ENCODE measurements at regions not wholly inside any gene's neighbourhood (a gene's known extent, or its start where the extent isn't known, plus 50 kb on each side); places are given as distances from the start of the nearest gene placed in this dataset.

DNA sequence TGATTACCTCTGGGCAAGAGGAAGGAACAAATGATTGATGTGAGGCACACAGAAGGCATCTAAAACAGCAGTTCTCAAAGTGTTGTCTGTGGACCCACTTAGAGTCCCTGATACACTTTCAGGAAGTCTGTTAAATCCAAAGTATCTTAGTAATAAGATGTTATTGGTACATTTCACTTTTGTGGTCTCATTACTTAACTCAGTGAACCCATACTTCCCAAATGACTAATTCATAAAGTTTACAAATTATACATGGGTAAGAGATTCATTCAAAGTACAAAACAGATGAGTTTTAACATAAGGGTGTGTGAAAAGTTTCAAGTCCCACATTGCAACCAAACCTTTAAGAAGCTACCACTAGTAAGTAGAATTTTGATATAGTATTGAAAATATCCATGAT lies 440.5 kb downstream of the NUP35 start:
- H3K4me1 ChIP-seq (ENCODE audit: control extremely low read depth in 1 of 4, control insufficient read depth in 4 of 4, insufficient read depth in 4 of 4, low read length in 3 of 4), result no peaks in the 10 kb centered on the region
- no peaks in the 10 kb centered on the region for H3K36me3 ChIP-seq (ENCODE audit: control insufficient read depth in 4 of 4, insufficient read depth in 4 of 4, low read length in 3 of 4)
- no peak for DNase-seq
- no peak overlapping the region for H3K27ac ChIP-seq (ENCODE audit: insufficient read depth in 1 of 2, low read depth in 1 of 2, low read length in 2 of 2, poor library complexity in 1 of 2, severe bottlenecking in 2 of 2)
- H3K27me3 ChIP-seq (replicated peaks in 2 of 5; ENCODE audit: control insufficient read depth in 4 of 5, insufficient read depth in 5 of 5, low read length in 4 of 5), result no peaks in the 10 kb centered on the region
- POLR2A ChIA-PET, result no interaction called here
- no peaks in the 10 kb centered on the region for H3K9me3 ChIP-seq (ENCODE audit: control extremely low read depth in 1 of 5, control insufficient read depth in 4 of 5, insufficient read depth in 2 of 5, low read depth in 1 of 5, low read length in 4 of 5)
- no peak overlapping the region for H3K4me3 ChIP-seq (ENCODE audit: control insufficient read depth in 1 of 7, extremely low read depth in 1 of 7, insufficient read depth in 4 of 7, low read depth in 2 of 7, low read length in 6 of 7)
- CTCF ChIA-PET, result no interaction called here

DNA sequence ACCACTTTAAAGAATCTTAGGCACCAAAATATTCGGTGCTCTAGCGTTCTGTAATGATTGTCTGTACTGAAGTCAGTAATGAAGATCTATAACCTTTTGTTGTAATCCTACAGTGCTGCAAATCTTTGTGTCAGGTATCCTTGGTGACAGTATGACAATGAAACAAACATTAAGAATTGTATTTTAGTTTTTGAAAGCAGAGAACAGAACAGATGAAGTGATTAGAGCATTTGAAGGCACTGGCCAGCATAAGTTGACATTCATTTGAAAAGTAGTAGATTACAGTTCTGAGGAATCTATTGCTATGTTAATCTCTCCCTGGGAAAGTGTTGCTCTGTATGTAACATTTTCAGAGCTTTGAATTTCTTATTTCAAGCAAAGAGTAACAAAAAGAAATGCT lies 451.2 kb downstream of the NUP35 start:
- WGBS (ENCODE audit: insufficient coverage), result 83% methylated on average over 2 of the region's 2 CpGs
- CTCF ChIA-PET, result no interaction called here

DNA sequence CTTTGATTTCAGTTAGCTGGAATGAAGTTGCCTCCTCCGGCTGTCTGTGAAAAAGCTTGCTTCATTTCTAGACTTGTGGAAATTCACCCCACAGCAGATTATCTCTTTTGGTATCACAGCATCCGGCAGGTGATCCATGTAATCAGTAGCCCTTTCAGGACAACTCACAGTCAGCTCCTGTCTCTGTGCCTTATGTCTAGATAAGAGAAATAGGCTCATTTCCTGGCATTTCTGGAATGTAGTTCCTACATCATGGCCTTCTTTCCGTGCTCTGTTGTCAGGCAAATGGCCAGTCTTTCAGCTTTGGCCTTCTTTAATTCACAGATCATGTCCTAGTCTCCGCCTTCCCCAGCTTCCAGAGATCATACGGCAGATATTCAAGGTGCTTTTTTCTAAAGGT lies 455.4 kb downstream of the NUP35 start:
- ChIA-PET POLR2A (interaction anchor here (0.6 kb wide), 1 partner anchor 28 kb away, joined by 10 read pairs; no protein-coding TSS in a partner anchor), CTCF (no interaction called here)
- no peak for DNase-seq
- no peaks in the 10 kb centered on the region for H3K27me3 ChIP-seq (replicated peaks in 2 of 5; ENCODE audit: control insufficient read depth in 4 of 5, insufficient read depth in 5 of 5, low read length in 4 of 5)
- no peak overlapping the region for H3K4me3 ChIP-seq (ENCODE audit: control insufficient read depth in 1 of 7, extremely low read depth in 1 of 7, insufficient read depth in 4 of 7, low read depth in 2 of 7, low read length in 6 of 7)
- H3K9me3 ChIP-seq (ENCODE audit: control extremely low read depth in 1 of 5, control insufficient read depth in 4 of 5, insufficient read depth in 2 of 5, low read depth in 1 of 5, low read length in 4 of 5), result peaks cover 0 to 4% (median 0%) of the 10 kb centered on the region in 5 experiments
- WGBS (ENCODE audit: insufficient coverage), result 80% methylated on average over 5 of the region's 5 CpGs
- H3K4me1 ChIP-seq (ENCODE audit: control extremely low read depth in 1 of 4, control insufficient read depth in 4 of 4, insufficient read depth in 4 of 4, low read length in 3 of 4), result no peaks in the 10 kb centered on the region
- H3K36me3 ChIP-seq (ENCODE audit: control insufficient read depth in 4 of 4, insufficient read depth in 4 of 4, low read length in 3 of 4), result no peaks in the 10 kb centered on the region
- H3K27ac ChIP-seq (ENCODE audit: insufficient read depth in 1 of 2, low read depth in 1 of 2, low read length in 2 of 2, poor library complexity in 1 of 2, severe bottlenecking in 2 of 2), result no peak overlapping the region

More for the DNA sequence above, 451.2 kb downstream of the NUP35 start:
- DNase-seq, result no peak
- Histone ChIP-seq H3K27me3 (replicated peaks in 2 of 5; ENCODE audit: control insufficient read depth in 4 of 5, insufficient read depth in 5 of 5, low read length in 4 of 5) (no peaks in the 10 kb centered on the region), H3K27ac (ENCODE audit: insufficient read depth in 1 of 2, low read depth in 1 of 2, low read length in 2 of 2, poor library complexity in 1 of 2, severe bottlenecking in 2 of 2) (no peak overlapping the region), H3K4me3 (ENCODE audit: control insufficient read depth in 1 of 7, extremely low read depth in 1 of 7, insufficient read depth in 4 of 7, low read depth in 2 of 7, low read length in 6 of 7) (no peak overlapping the region), H3K4me1 (ENCODE audit: control extremely low read depth in 1 of 4, control insufficient read depth in 4 of 4, insufficient read depth in 4 of 4, low read length in 3 of 4) (no peaks in the 10 kb centered on the region), H3K9me3 (ENCODE audit: control extremely low read depth in 1 of 5, control insufficient read depth in 4 of 5, insufficient read depth in 2 of 5, low read depth in 1 of 5, low read length in 4 of 5) (peaks cover 0 to 3% (median 0%) of the 10 kb centered on the region in 5 experiments), H3K36me3 (ENCODE audit: control insufficient read depth in 4 of 4, insufficient read depth in 4 of 4, low read length in 3 of 4) (no peaks in the 10 kb centered on the region)
- POLR2A ChIA-PET, result no interaction called here

DNA sequence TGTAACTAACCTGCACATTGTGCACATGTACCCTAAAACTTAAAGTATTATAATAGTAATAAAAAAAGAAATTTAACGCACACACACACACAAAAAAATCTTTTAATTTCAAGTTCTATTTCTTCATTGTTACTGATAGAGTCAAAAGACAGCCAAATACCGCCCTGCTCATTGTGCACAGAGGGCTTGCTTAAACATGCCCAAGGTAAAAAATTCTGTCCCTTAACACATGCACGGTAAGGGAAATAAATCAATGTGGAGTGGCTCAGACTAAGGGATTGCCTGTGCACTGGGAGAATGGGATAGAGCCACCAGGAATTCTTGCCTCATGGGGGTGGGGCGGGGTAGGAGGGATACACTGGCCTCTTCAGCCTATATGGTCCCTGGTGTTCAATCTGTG lies 468.0 kb downstream of the NUP35 start:
- H3K27ac ChIP-seq (ENCODE audit: insufficient read depth in 1 of 2, low read depth in 1 of 2, low read length in 2 of 2, poor library complexity in 1 of 2, severe bottlenecking in 2 of 2), result no peak overlapping the region
- no peaks in the 10 kb centered on the region for H3K27me3 ChIP-seq (replicated peaks in 2 of 5; ENCODE audit: control insufficient read depth in 4 of 5, insufficient read depth in 5 of 5, low read length in 4 of 5)
- DNase-seq, result no peak
- ChIA-PET CTCF (no interaction called here), POLR2A (no interaction called here)
- H3K4me3 ChIP-seq (ENCODE audit: control insufficient read depth in 1 of 7, extremely low read depth in 1 of 7, insufficient read depth in 4 of 7, low read depth in 2 of 7, low read length in 6 of 7), result no peak overlapping the region
- no peaks in the 10 kb centered on the region for H3K9me3 ChIP-seq (ENCODE audit: control extremely low read depth in 1 of 5, control insufficient read depth in 4 of 5, insufficient read depth in 2 of 5, low read depth in 1 of 5, low read length in 4 of 5)
- WGBS (ENCODE audit: insufficient coverage), result 92% methylated on average over 2 of the region's 4 CpGs
- no peaks in the 10 kb centered on the region for H3K4me1 ChIP-seq (ENCODE audit: control extremely low read depth in 1 of 4, control insufficient read depth in 4 of 4, insufficient read depth in 4 of 4, low read length in 3 of 4)
- H3K36me3 ChIP-seq (ENCODE audit: control insufficient read depth in 4 of 4, insufficient read depth in 4 of 4, low read length in 3 of 4), result no peaks in the 10 kb centered on the region

DNA sequence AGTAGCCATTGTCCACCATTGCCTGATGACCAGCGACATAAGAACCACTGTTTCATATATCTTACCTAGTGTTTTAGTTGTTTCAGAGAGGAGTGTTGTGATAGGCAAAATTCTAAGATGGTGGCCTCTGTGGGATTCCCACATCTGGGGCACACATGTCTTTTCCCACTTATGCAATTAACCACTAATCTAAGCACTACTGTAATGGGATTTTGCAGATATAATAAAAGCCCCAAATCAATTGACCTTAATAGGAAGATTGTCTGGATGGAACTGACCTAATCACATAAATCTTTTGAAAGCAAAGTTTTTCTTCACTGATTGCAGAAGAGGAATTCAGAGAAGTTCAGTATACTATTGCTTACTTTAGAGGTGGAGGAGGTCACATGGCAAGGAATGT lies 469.9 kb downstream of the NUP35 start:
- WGBS (ENCODE audit: insufficient coverage), result no CpG with 5 or more reads among the region's 1 CpG
- H3K4me3 ChIP-seq (ENCODE audit: control insufficient read depth in 1 of 7, extremely low read depth in 1 of 7, insufficient read depth in 4 of 7, low read depth in 2 of 7, low read length in 6 of 7), result no peak overlapping the region
- H3K27me3 ChIP-seq (replicated peaks in 2 of 5; ENCODE audit: control insufficient read depth in 4 of 5, insufficient read depth in 5 of 5, low read length in 4 of 5), result no peaks in the 10 kb centered on the region
- no peaks in the 10 kb centered on the region for H3K4me1 ChIP-seq (ENCODE audit: control extremely low read depth in 1 of 4, control insufficient read depth in 4 of 4, insufficient read depth in 4 of 4, low read length in 3 of 4)
- H3K27ac ChIP-seq (ENCODE audit: insufficient read depth in 1 of 2, low read depth in 1 of 2, low read length in 2 of 2, poor library complexity in 1 of 2, severe bottlenecking in 2 of 2), result no peak overlapping the region
- POLR2A ChIA-PET, result no interaction called here
- CTCF ChIA-PET, result no interaction called here
- H3K36me3 ChIP-seq (ENCODE audit: control insufficient read depth in 4 of 4, insufficient read depth in 4 of 4, low read length in 3 of 4), result no peaks in the 10 kb centered on the region
- no peak for DNase-seq
- no peaks in the 10 kb centered on the region for H3K9me3 ChIP-seq (ENCODE audit: control extremely low read depth in 1 of 5, control insufficient read depth in 4 of 5, insufficient read depth in 2 of 5, low read depth in 1 of 5, low read length in 4 of 5)

DNA sequence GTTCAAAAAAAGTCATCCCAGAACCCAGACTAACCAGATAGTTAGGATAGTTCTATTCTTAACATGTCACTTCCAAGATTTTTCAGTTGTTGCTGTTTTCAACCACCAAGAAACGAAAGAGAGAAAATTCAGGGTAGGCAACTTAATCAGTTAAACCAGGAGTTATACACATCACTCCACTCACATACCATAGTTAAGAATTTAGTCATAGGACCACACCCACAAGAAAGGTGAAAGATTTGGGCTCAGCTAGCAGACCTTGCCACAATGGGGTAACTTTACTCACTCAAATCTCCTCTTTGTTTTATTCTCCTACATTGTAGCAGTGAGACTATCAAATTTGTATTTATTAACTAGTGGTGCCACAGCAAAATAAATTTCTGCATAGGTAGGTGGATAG lies 473.6 kb downstream of the NUP35 start:
- ChIA-PET POLR2A (no interaction called here), CTCF (no interaction called here)
- no peaks in the 10 kb centered on the region for H3K27me3 ChIP-seq (replicated peaks in 2 of 5; ENCODE audit: control insufficient read depth in 4 of 5, insufficient read depth in 5 of 5, low read length in 4 of 5)
- H3K9me3 ChIP-seq (ENCODE audit: control extremely low read depth in 1 of 5, control insufficient read depth in 4 of 5, insufficient read depth in 2 of 5, low read depth in 1 of 5, low read length in 4 of 5), result no peaks in the 10 kb centered on the region
- H3K27ac ChIP-seq (ENCODE audit: insufficient read depth in 1 of 2, low read depth in 1 of 2, low read length in 2 of 2, poor library complexity in 1 of 2, severe bottlenecking in 2 of 2), result no peak overlapping the region
- no peak for DNase-seq
- no peaks in the 10 kb centered on the region for H3K36me3 ChIP-seq (ENCODE audit: control insufficient read depth in 4 of 4, insufficient read depth in 4 of 4, low read length in 3 of 4)
- no peak overlapping the region for H3K4me3 ChIP-seq (ENCODE audit: control insufficient read depth in 1 of 7, extremely low read depth in 1 of 7, insufficient read depth in 4 of 7, low read depth in 2 of 7, low read length in 6 of 7)
- no peaks in the 10 kb centered on the region for H3K4me1 ChIP-seq (ENCODE audit: control extremely low read depth in 1 of 4, control insufficient read depth in 4 of 4, insufficient read depth in 4 of 4, low read length in 3 of 4)
- WGBS (ENCODE audit: insufficient coverage), result 100% methylated on average over 1 of the region's 1 CpG

DNA sequence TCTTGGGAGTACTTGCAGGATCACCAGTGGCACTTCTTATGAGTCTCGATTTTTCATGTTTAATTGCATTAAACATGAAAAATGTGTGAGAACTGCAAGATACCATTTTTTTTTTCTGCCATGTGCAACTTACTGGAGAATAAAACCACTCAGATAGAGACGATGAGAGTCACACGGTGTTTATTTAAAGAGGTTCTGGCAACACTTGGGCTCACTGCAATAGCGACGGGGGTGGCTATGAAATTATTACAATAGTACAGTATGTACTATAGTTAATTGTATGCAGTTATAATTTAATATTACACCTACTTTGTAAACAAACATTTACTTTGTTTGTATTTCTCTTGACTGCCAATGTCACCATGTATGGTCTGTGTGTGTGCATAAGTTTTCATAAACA lies 479.8 kb downstream of the NUP35 start:
- Histone ChIP-seq H3K9me3 (ENCODE audit: control extremely low read depth in 1 of 5, control insufficient read depth in 4 of 5, insufficient read depth in 2 of 5, low read depth in 1 of 5, low read length in 4 of 5) (no peaks in the 10 kb centered on the region), H3K27ac (ENCODE audit: insufficient read depth in 1 of 2, low read depth in 1 of 2, low read length in 2 of 2, poor library complexity in 1 of 2, severe bottlenecking in 2 of 2) (no peak overlapping the region), H3K27me3 (replicated peaks in 2 of 5; ENCODE audit: control insufficient read depth in 4 of 5, insufficient read depth in 5 of 5, low read length in 4 of 5) (no peaks in the 10 kb centered on the region), H3K36me3 (ENCODE audit: control insufficient read depth in 4 of 4, insufficient read depth in 4 of 4, low read length in 3 of 4) (no peaks in the 10 kb centered on the region), H3K4me1 (ENCODE audit: control extremely low read depth in 1 of 4, control insufficient read depth in 4 of 4, insufficient read depth in 4 of 4, low read length in 3 of 4) (no peaks in the 10 kb centered on the region), H3K4me3 (ENCODE audit: control insufficient read depth in 1 of 7, extremely low read depth in 1 of 7, insufficient read depth in 4 of 7, low read depth in 2 of 7, low read length in 6 of 7) (no peak overlapping the region)
- no CpG with 5 or more reads among the region's 5 CpGs for WGBS (ENCODE audit: insufficient coverage)
- DNase-seq, result no peak
- ChIA-PET CTCF (no interaction called here), POLR2A (no interaction called here)

DNA sequence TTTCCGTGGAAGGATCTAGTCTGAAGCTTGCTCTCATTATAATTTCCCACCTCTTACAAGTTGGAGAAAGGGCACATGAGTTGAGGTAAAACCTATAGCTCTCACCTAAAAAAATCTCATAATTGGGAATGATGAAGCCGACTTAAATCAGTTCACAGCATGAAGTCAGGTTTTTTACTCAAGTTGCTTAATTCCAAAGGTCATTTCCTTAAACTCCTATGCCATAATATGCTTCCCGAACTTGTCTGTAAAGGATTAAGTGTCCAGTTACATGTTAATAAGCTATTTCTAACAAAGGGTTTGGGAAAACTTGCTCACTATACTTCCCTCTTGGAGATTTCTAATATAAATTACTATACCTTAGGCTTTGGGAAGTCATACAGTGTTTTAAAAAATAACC lies 481.2 kb downstream of the NUP35 start:
- Histone ChIP-seq H3K27me3 (replicated peaks in 2 of 5; ENCODE audit: control insufficient read depth in 4 of 5, insufficient read depth in 5 of 5, low read length in 4 of 5) (no peaks in the 10 kb centered on the region), H3K4me3 (ENCODE audit: control insufficient read depth in 1 of 7, extremely low read depth in 1 of 7, insufficient read depth in 4 of 7, low read depth in 2 of 7, low read length in 6 of 7) (no peak overlapping the region), H3K36me3 (ENCODE audit: control insufficient read depth in 4 of 4, insufficient read depth in 4 of 4, low read length in 3 of 4) (no peaks in the 10 kb centered on the region), H3K9me3 (ENCODE audit: control extremely low read depth in 1 of 5, control insufficient read depth in 4 of 5, insufficient read depth in 2 of 5, low read depth in 1 of 5, low read length in 4 of 5) (peaks cover 0 to 1% (median 0%) of the 10 kb centered on the region in 5 experiments), H3K4me1 (ENCODE audit: control extremely low read depth in 1 of 4, control insufficient read depth in 4 of 4, insufficient read depth in 4 of 4, low read length in 3 of 4) (no peaks in the 10 kb centered on the region), H3K27ac (ENCODE audit: insufficient read depth in 1 of 2, low read depth in 1 of 2, low read length in 2 of 2, poor library complexity in 1 of 2, severe bottlenecking in 2 of 2) (no peak overlapping the region)
- CTCF ChIA-PET, result no interaction called here
- 100% methylated on average over 1 of the region's 3 CpGs for WGBS (ENCODE audit: insufficient coverage)
- DNase-seq, result no peak
- POLR2A ChIA-PET, result no interaction called here

Measured in common myeloid progenitor, CD34-positive (primary cell).